ENCODE measurements at regions not wholly inside any gene's neighbourhood (a gene's known extent, or its start where the extent isn't known, plus 50 kb on each side); places are given as distances from the start of the nearest gene placed in this dataset.

- Histone ChIP-seq H3K9me3 (ENCODE audit: low read depth, low read length) (no peaks in the 10 kb centered on the region), H3K4me3 (ENCODE audit: low read length) (no peak overlapping the region), H3K4me1 (ENCODE audit: insufficient read depth, low read length) (no peaks in the 10 kb centered on the region), H3K27me3 (ENCODE audit: insufficient read depth, low read length) (no peaks in the 10 kb centered on the region)
Measured at GRCh38 chr13:75071395-75071794, 410.6 kb downstream of the TBC1D4 start.

DNA sequence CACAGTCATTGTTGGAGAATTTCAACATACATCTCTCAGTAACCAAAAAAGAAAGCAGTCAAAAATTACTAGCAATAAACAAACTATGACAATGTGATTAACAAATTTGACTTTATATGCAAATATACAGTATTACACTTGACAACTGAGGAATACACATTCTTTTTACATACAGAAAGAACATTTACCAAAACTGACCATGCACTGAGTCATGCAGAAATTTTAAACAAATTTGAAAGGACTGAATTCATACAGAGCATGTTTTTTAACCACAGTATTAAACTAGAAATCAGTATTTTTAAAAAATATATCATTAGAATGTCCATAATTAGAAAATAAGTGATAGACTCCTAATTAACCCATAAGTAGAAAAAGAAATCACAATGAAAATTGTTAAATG lies 420.1 kb downstream of the TBC1D4 start:
- Histone ChIP-seq H3K9me3 (ENCODE audit: low read depth, low read length) (no peaks in the 10 kb centered on the region), H3K4me1 (ENCODE audit: insufficient read depth, low read length) (no peaks in the 10 kb centered on the region), H3K4me3 (ENCODE audit: low read length) (no peak overlapping the region), H3K27me3 (ENCODE audit: insufficient read depth, low read length) (no peaks in the 10 kb centered on the region)

GRCh38 chr13:75055296-75055695 lies 426.7 kb downstream of the TBC1D4 start:
- Histone ChIP-seq H3K27me3 (ENCODE audit: insufficient read depth, low read length) (no peaks in the 10 kb centered on the region), H3K4me3 (ENCODE audit: low read length) (no peak overlapping the region), H3K4me1 (ENCODE audit: insufficient read depth, low read length) (no peaks in the 10 kb centered on the region), H3K9me3 (ENCODE audit: low read depth, low read length) (no peaks in the 10 kb centered on the region)

DNA sequence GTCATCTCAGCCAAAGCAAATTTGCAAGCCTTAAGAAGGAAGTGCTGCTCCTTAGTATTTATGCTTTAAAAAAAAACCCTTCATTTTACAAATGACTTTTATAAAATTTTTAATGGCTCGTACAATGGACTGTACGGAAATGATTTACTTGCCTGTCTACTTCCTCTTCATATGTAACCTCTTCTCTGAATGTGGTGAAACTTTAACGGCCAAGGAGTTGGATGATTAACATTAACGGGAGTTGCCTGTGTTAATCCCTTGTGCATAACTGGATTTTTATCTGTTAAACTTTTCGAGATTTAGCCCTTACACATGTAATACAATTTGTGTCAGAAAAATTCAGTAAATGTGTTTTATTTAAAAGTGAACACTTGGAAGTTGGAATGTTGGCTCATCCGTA lies 429.4 kb downstream of the TBC1D4 start:
- Histone ChIP-seq H3K9me3 (ENCODE audit: low read depth, low read length) (no peaks in the 10 kb centered on the region), H3K4me3 (ENCODE audit: low read length) (no peak overlapping the region), H3K4me1 (ENCODE audit: insufficient read depth, low read length) (no peaks in the 10 kb centered on the region), H3K27me3 (ENCODE audit: insufficient read depth, low read length) (no peaks in the 10 kb centered on the region)

DNA sequence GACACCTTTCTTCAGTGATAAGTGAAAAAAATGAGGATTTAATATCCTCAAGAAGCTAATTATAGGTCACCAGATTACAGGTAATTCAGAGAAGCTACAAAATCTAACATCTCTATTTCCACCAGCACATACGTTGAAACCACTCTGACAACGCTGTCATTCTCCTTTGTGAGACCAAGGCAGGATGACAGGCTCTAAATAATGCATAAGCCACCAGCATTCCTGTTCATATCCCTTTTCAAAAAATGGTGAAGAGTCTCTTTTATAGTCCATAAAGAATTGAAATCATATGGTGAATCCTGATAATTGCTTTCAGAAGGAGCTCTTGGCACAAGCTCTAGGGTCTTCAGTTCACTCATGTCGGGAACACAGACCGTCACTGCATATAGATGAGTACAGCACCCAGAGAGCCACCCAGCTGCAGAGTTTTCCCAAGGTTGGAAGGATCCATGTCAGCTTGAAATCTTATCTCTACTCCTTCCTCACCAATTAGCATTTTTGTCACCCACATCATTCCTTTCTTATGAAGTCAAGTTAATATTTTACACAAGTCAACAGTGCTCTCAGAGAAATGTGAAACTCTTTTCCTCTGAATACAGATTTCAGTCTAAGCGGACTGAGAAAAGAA lies 431.4 kb downstream of the TBC1D4 start:
- no peaks in the 10 kb centered on the region for H3K4me1 ChIP-seq (ENCODE audit: insufficient read depth, low read length)
- no peaks in the 10 kb centered on the region for H3K27me3 ChIP-seq (ENCODE audit: insufficient read depth, low read length)
- no peak overlapping the region for H3K4me3 ChIP-seq (ENCODE audit: low read length)
- H3K9me3 ChIP-seq (ENCODE audit: low read depth, low read length) = no peaks in the 10 kb centered on the region

DNA sequence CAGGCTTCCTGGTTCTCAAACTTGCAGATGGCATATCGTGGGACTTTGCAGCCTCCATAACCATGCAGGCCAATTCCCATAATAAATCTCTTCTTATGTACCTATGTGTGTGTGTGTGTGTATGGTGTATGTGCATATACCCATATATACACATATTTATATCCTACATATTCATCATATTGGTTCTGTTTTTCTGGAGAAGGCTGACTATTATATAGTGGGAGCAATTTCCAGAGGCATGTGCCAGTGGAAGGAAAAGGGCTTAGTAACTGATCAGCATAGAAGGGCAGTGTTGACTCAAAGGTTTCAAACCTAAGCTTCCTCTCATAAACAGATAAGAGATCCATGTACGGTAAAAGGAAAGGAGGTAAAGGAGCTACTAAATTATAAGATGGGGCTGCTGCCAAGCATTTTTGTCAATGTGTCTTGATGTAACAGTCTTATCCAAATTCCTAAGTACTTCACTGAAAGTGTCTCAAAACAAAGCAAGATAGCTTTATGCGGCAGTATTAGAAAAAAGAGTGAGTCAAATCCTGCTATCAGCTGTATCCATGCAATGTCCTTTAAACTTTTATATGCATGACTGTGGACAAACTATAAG lies 432.1 kb downstream of the TBC1D4 start:
- no peak overlapping the region for H3K4me3 ChIP-seq (ENCODE audit: low read length)
- H3K9me3 ChIP-seq (ENCODE audit: low read depth, low read length) = no peaks in the 10 kb centered on the region
- no peaks in the 10 kb centered on the region for H3K4me1 ChIP-seq (ENCODE audit: insufficient read depth, low read length)
- no peaks in the 10 kb centered on the region for H3K27me3 ChIP-seq (ENCODE audit: insufficient read depth, low read length)

- Histone ChIP-seq H3K4me3 (ENCODE audit: low read length) (no peak overlapping the region), H3K9me3 (ENCODE audit: low read depth, low read length) (peaks cover 6% of the 10 kb centered on the region), H3K27me3 (ENCODE audit: insufficient read depth, low read length) (no peaks in the 10 kb centered on the region), H3K4me1 (ENCODE audit: insufficient read depth, low read length) (no peaks in the 10 kb centered on the region)
Measured at GRCh38 chr13:75042807-75043206, 439.2 kb downstream of the TBC1D4 start.

DNA sequence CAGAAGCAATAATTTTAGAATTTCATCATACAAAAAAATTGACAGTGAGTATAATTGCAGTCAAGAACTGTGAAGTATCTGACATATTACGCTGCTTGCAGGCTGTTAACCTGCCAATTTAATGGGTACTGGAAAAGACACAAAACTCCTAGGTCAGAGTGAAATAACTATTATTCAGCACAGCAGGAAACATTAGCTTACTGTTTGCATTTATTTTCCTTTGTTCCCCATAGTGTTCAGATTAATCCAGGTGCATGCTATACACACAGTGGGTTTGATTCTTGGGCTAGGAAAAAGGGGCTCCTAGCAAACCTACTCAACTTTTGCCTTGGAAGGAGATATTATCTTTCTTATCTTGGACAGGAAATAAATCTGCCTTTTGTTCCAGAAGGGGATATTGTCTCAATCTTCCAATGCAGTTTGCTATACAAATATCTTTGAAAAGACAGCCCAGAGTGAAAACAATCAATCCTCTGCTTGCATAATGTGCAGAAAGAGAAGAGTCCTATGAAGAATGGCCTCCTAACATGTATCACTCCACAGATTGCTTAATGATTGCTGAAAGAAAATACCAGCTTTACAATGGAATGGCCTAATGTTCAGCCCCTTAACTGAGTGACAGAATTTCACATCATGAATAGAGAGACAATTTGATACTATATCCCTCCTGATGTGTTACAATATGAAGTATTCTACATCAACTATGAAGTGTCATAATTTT lies 443.4 kb downstream of the TBC1D4 start:
- no peaks in the 10 kb centered on the region for H3K27me3 ChIP-seq (ENCODE audit: insufficient read depth, low read length)

DNA sequence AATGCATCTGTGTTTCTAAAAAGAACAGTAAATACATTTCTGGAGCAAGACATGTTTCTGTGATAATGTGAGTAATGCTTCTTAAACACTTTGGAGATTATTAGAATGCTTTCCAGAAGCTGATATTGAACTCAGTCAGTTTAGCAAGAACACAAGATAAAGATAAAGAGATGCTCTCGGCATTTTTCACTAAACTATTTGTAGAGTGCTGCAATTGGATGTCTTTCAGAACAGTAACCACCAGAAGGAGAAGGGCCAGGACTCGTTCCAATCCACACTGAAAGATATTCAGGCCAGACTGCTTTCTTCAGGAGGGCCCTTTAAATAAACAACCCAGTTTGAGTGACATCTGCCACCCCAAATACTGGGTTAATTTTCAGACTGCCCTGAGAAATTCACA lies 456.0 kb downstream of the TBC1D4 start:
- Histone ChIP-seq H3K4me1 (ENCODE audit: insufficient read depth, low read length) (no peaks in the 10 kb centered on the region), H3K4me3 (ENCODE audit: low read length) (no peak overlapping the region), H3K9me3 (ENCODE audit: low read depth, low read length) (no peaks in the 10 kb centered on the region), H3K27me3 (ENCODE audit: insufficient read depth, low read length) (no peaks in the 10 kb centered on the region)

More for the DNA sequence above, 443.4 kb downstream of the TBC1D4 start:
- Histone ChIP-seq H3K4me1 (ENCODE audit: insufficient read depth, low read length) (no peaks in the 10 kb centered on the region), H3K9me3 (ENCODE audit: low read depth, low read length) (peaks cover 18% of the 10 kb centered on the region), H3K4me3 (ENCODE audit: low read length) (no peak overlapping the region)

DNA sequence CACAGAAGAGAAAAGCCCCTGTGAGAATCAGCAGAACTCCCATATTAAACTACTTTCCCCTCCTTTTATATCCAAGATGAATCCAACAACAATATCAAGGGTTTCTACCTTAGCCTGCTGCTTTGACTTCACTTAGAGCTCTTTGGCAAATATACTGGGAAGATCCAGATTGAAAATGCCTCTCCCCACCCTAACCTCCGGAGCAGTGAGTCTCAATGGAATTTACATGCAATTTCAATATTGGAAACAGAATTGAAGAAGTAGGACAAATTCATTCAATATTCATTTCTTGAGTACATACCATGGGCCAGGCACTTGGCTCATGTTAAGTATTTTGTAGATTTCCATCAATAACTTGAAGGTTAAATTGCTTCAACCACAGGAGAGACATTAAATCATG lies 457.4 kb downstream of the TBC1D4 start:
- Histone ChIP-seq H3K4me3 (ENCODE audit: low read length) (no peak overlapping the region), H3K9me3 (ENCODE audit: low read depth, low read length) (no peaks in the 10 kb centered on the region), H3K4me1 (ENCODE audit: insufficient read depth, low read length) (no peaks in the 10 kb centered on the region), H3K27me3 (ENCODE audit: insufficient read depth, low read length) (no peaks in the 10 kb centered on the region)

DNA sequence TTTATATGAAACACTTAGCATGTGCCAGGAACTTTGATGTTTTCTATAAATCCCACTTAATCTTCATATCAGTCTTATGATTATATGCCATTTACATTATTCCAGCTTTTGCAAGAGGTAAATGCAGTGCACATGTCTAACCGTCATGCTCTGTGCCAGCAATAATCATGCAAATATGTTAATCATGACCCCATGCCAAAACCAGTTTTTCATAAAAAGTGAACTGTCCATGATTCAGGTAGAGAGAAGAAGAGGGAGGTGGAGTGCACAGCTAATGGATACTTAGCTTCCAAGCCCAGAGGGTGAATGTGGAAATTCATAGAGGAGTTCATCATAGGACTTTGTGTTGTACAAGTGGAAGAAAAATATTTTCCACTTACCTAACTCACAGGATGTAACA lies 458.4 kb downstream of the TBC1D4 start:
- Histone ChIP-seq H3K27me3 (ENCODE audit: insufficient read depth, low read length) (no peaks in the 10 kb centered on the region), H3K9me3 (ENCODE audit: low read depth, low read length) (no peaks in the 10 kb centered on the region), H3K4me1 (ENCODE audit: insufficient read depth, low read length) (no peaks in the 10 kb centered on the region), H3K4me3 (ENCODE audit: low read length) (no peak overlapping the region)

DNA sequence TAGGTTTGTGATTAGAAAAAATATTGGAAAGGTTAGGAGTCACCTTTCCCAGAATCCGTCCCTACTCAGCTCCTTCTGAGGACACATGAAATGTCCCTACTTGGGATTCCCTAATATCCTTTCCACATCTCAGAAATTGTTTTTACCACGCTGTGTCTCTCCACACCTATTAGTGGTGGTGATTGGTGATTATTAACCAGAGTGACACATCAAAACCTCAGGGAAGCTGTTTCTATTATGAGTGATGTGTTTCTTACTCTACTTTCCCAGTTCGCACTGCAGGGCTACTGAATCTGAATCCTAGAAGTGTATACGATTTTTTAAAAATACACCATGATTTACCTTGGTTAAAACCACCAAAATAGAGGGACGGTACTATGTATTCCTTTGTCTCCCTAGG lies 460.8 kb downstream of the TBC1D4 start:
- H3K4me1 ChIP-seq (ENCODE audit: insufficient read depth, low read length) = no peaks in the 10 kb centered on the region
- no peak overlapping the region for H3K4me3 ChIP-seq (ENCODE audit: low read length)
- no peaks in the 10 kb centered on the region for H3K9me3 ChIP-seq (ENCODE audit: low read depth, low read length)
- H3K27me3 ChIP-seq (ENCODE audit: insufficient read depth, low read length) = no peaks in the 10 kb centered on the region

DNA sequence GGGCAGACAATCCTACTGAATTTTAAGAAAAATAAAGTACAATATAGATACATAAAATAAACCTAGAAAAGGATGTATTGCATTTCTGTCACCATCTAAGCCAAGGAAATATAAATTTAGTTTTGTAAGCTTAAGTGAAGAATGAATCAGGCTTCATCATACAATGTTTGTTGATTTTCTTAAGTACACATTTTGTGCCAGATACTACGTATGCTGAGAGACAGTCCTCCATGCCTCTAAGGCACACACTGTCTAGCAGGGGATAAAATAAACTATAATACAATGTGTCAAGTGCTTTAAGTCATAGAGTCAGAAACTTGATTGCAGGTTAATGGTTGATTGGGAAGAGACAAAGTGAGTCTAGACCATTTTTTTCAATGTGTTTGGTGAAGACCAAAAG lies 465.7 kb downstream of the TBC1D4 start:
- no peak overlapping the region for H3K4me3 ChIP-seq (ENCODE audit: low read length)
- no peaks in the 10 kb centered on the region for H3K4me1 ChIP-seq (ENCODE audit: insufficient read depth, low read length)
- no peaks in the 10 kb centered on the region for H3K27me3 ChIP-seq (ENCODE audit: insufficient read depth, low read length)
- H3K9me3 ChIP-seq (ENCODE audit: low read depth, low read length) = no peaks in the 10 kb centered on the region

DNA sequence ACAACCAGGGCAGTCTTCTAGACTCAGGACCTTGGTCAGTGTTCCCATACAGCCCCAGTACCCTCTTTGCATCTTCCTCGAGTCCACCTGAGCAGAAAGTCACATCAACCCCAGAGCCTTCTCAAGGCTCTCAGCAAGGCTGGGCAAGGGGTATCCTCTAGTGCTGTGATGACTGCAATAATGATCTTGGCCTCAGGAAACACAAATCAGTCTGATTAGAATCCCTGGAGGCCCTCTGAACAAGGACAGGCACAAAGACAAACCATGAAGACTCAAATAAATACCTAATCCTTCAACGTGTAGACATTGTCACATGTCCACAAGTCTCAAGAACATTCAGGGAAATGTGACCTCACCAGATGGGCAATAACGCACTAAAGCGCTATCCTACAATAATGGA lies 468.2 kb downstream of the TBC1D4 start:
- Histone ChIP-seq H3K4me1 (ENCODE audit: insufficient read depth, low read length) (no peaks in the 10 kb centered on the region), H3K9me3 (ENCODE audit: low read depth, low read length) (no peaks in the 10 kb centered on the region), H3K27me3 (ENCODE audit: insufficient read depth, low read length) (no peaks in the 10 kb centered on the region), H3K4me3 (ENCODE audit: low read length) (no peak overlapping the region)

GRCh38 chr13:75010941-75011340 lies 471.0 kb downstream of the TBC1D4 start:
- Histone ChIP-seq H3K9me3 (ENCODE audit: low read depth, low read length) (no peaks in the 10 kb centered on the region), H3K4me1 (ENCODE audit: insufficient read depth, low read length) (no peaks in the 10 kb centered on the region), H3K27me3 (ENCODE audit: insufficient read depth, low read length) (no peaks in the 10 kb centered on the region), H3K4me3 (ENCODE audit: low read length) (no peak overlapping the region)

GRCh38 chr13:75008926-75009325 lies 473.0 kb downstream of the TBC1D4 start:
- no peaks in the 10 kb centered on the region for H3K9me3 ChIP-seq (ENCODE audit: low read depth, low read length)
- no peak overlapping the region for H3K4me3 ChIP-seq (ENCODE audit: low read length)
- H3K27me3 ChIP-seq (ENCODE audit: insufficient read depth, low read length) = no peaks in the 10 kb centered on the region
- H3K4me1 ChIP-seq (ENCODE audit: insufficient read depth, low read length) = no peaks in the 10 kb centered on the region
